HL-60 (cell line): ENCODE measurements at regions not wholly inside any gene's neighbourhood (a gene's known extent, or its start where the extent isn't known, plus 50 kb on each side); places are given as distances from the start of the nearest gene placed in this dataset.

Experiments used
- DNase-seq, 2 experiments: peaks; one replicate each; pipeline ENCODE4 v3.0.0-alpha.2; 2010 to 2020; ENCODE audit warnings: low read depth in 1 of 2, low spot score in 1 of 2
- H3K27ac ChIP-seq: fragments of 250-450 bp; sonication (Bioruptor Pico); replicated peaks from 2 replicates; pipeline ENCODE4 v1.5.1; 2020; ENCODE audit warnings: mild to moderate bottlenecking, moderate library complexity
- H3K27me3 ChIP-seq: fragments of 250-450 bp; sonication (Bioruptor Pico); 2 replicates; pipeline ENCODE4 v1.5.1; 2021; ENCODE audit warnings: mild to moderate bottlenecking, moderate library complexity; ENCODE audit not compliant: insufficient read depth, poor library complexity, severe bottlenecking
- H3K4me3 ChIP-seq: replicated peaks from 2 replicates; pipeline ENCODE4 v1.5.1; 2011; ENCODE audit warnings: mild to moderate bottlenecking, control low read depth, low read length; ENCODE audit not compliant: insufficient read depth
- CTCF ChIP-seq: IDR thresholded peaks from one replicate; pipeline ENCODE4 v1.5.1; 2011; ENCODE audit warnings: low read length, control low read depth, inconsistent platforms; ENCODE audit not compliant: insufficient read depth
- GABPA ChIP-seq: IDR thresholded peaks from 2 replicates; pipeline ENCODE4 v1.6.1; 2012; ENCODE audit warnings: low read depth
- POLR2AphosphoS5 ChIP-seq: IDR thresholded peaks from 2 replicates; pipeline ENCODE4 v1.6.1; 2012; ENCODE audit warnings: low read depth
- REST ChIP-seq: IDR thresholded peaks from 2 replicates; pipeline ENCODE4 v1.6.1; 2012; ENCODE audit warnings: low read depth; ENCODE audit not compliant: insufficient replicate concordance
- SPI1 ChIP-seq: IDR thresholded peaks from 2 replicates; pipeline ENCODE4 v1.6.1; 2012; ENCODE audit warnings: low read depth, mild to moderate bottlenecking, borderline replicate concordance

GRCh38 chrX:39050427-39050826 lies 249.2 kb downstream of the MID1IP1 start:
- no peaks in the 10 kb centered on the region for H3K27me3 ChIP-seq
- H3K27ac ChIP-seq, result no peak overlapping the region
- H3K4me3 ChIP-seq, result no peak overlapping the region
- no peak for TF ChIP-seq SPI1
- TF ChIP-seq CTCF, result no peak
- no peak for TF ChIP-seq GABPA
- DNase-seq, result no peak

GRCh38 chrX:39052751-39053150 lies 251.5 kb downstream of the MID1IP1 start:
- no peak for DNase-seq

GRCh38 chrX:39058724-39059123 lies 257.5 kb downstream of the MID1IP1 start:
- no peak for DNase-seq
- Histone ChIP-seq H3K27ac (no peak overlapping the region), H3K4me3 (no peak overlapping the region), H3K27me3 (no peaks in the 10 kb centered on the region)
- TF ChIP-seq POLR2AphosphoS5, result no peak
- no peak for TF ChIP-seq GABPA
- no peak for TF ChIP-seq SPI1
- TF ChIP-seq CTCF, result no peak
- TF ChIP-seq REST, result no peak

More at GRCh38 chrX:39052751-39053150, 251.5 kb downstream of the MID1IP1 start:
- no peaks in the 10 kb centered on the region for H3K27me3 ChIP-seq
- TF ChIP-seq REST (no peak), POLR2AphosphoS5 (no peak), GABPA (no peak), SPI1 (no peak), CTCF (no peak)
- no peak overlapping the region for H3K4me3 ChIP-seq
- no peak overlapping the region for H3K27ac ChIP-seq

- no peak overlapping the region for H3K27ac ChIP-seq
- no peak for DNase-seq
- H3K4me3 ChIP-seq, result no peak overlapping the region
- no peaks in the 10 kb centered on the region for H3K27me3 ChIP-seq
- no peak for TF ChIP-seq CTCF
- TF ChIP-seq GABPA, result no peak
- no peak for TF ChIP-seq SPI1
- TF ChIP-seq POLR2AphosphoS5, result no peak
- TF ChIP-seq REST, result no peak
Observed at GRCh38 chrX:39059866-39060265, 258.6 kb downstream of the MID1IP1 start.
